SK-N-SH (cell line): ENCODE measurements at regions not wholly inside any gene's neighbourhood (a gene's known extent, or its start where the extent isn't known, plus 50 kb on each side); places are given as distances from the start of the nearest gene placed in this dataset.

Source experiments
- CHD2 ChIP-seq: fragments of 150-350 bp; IDR thresholded peaks from 2 replicates; pipeline ENCODE4 v1.6.1; 2018; ENCODE audit warnings: low read length; ENCODE audit not compliant: partially characterized antibody
- CTCF ChIP-seq: fragments of 200-600 bp; sonication (generic); IDR thresholded peaks from 2 replicates; pipeline ENCODE4 v1.6.1; 2017; ENCODE audit warnings: antibody characterized with exemption, mild to moderate bottlenecking, moderate library complexity
- EP300 ChIP-seq, 2 experiments: IDR thresholded peaks; 2 replicates each; pipeline versions ENCODE4 v1.4.0 to v1.6.1; 2012; ENCODE audit warnings: borderline replicate concordance in 1 of 2, low read depth in 1 of 2, low read length in 1 of 2
- FOXJ3 ChIP-seq: sonication (generic); formaldehyde crosslinking; IDR thresholded peaks from 2 replicates; pipeline ENCODE4 v1.5.1; 2020; ENCODE audit warnings: mild to moderate bottlenecking, missing genetic modification reagents
- FOXM1 ChIP-seq: IDR thresholded peaks from 2 replicates; pipeline ENCODE4 v1.4.0; 2012; ENCODE audit warnings: low read depth, mild to moderate bottlenecking
- MAX ChIP-seq: IDR thresholded peaks from 2 replicates; pipeline ENCODE4 v1.4.0; 2012; ENCODE audit warnings: low read depth
- MXI1 ChIP-seq: IDR thresholded peaks from 2 replicates; pipeline ENCODE4 v1.6.1; 2012; ENCODE audit warnings: mild to moderate bottlenecking, low read depth, low read length, improper control_type of control experiment
- NRF1 ChIP-seq: IDR thresholded peaks from 2 replicates; pipeline ENCODE4 v1.6.1; 2012; ENCODE audit warnings: low read depth, mild to moderate bottlenecking, low read length
- POLR2AphosphoS5 ChIP-seq: IDR thresholded peaks from 2 replicates; pipeline ENCODE4 v1.6.1; 2012; ENCODE audit warnings: low read depth, low read length
- RCOR1 ChIP-seq: fragments of 150-350 bp; IDR thresholded peaks from 2 replicates; pipeline ENCODE4 v1.6.1; 2017; ENCODE audit warnings: antibody characterized with exemption, low read length
- TAF1 ChIP-seq: IDR thresholded peaks from 2 replicates; pipeline ENCODE4 v1.6.1; 2012; ENCODE audit warnings: low read depth, mild to moderate bottlenecking, low read length, moderate library complexity, borderline replicate concordance
- YY1 ChIP-seq: IDR thresholded peaks from 2 replicates; pipeline ENCODE4 v1.4.0; 2012; ENCODE audit warnings: low read depth, mild to moderate bottlenecking
- ZBTB33 ChIP-seq: IDR thresholded peaks from 2 replicates; pipeline ENCODE4 v1.4.0; 2012; ENCODE audit warnings: low read depth, borderline replicate concordance

GRCh38 chr9:8221462-8221861, 421.9 kb upstream of the DMAC1 start:
- TF ChIP-seq CTCF (no peak), POLR2AphosphoS5 (no peak), EP300 (IDR thresholded peaks at IDR 0.05; ENCODE audit: borderline replicate concordance in 1 of 2, low read depth in 1 of 2, low read length in 1 of 2) (no peak), MAX (no peak), ZBTB33 (no peak), FOXM1 (no peak), YY1 (no peak), FOXJ3 (CRISPR knock-in tag) (no peak), NRF1 (no peak), TAF1 (no peak), CHD2 (no peak), MXI1 (no peak), RCOR1 (no peak)
